IMR-90 (cell line): ENCODE measurements at regions not wholly inside any gene's neighbourhood (a gene's known extent, or its start where the extent isn't known, plus 50 kb on each side); places are given as distances from the start of the nearest gene placed in this dataset.

Source experiments
- ATAC-seq: fragments of 200-7000 bp; cut with Tn5 transposase; 2 replicates; pipeline ENCODE4 v1.9.1; 2020; ENCODE audit warnings: low read depth, mild to moderate bottlenecking, moderate library complexity
- BruUV-seq: library from RNA; stranded (reverse); fragments of 400-500 nt; replicated peaks from 2 replicates; lab custom pipeline; 2021; lab: Mats Ljungman, UMichigan
- CTCF ChIA-PET: fragments of 300-600 bp; formaldehyde crosslinking; extraction: SDS; loops from one replicate; lab custom pipeline; 2021; ENCODE audit warnings: antibody characterized with exemption; lab: Yijun Ruan, JAX
- POLR2A ChIA-PET: fragments of 300-600 bp; sonication (Branson Sonifier 250); formaldehyde crosslinking; loops from one replicate; lab custom pipeline; 2022; ENCODE audit warnings: antibody characterized with exemption; ENCODE audit not compliant: unreplicated experiment; lab: Charles Lee
- DNase-seq: peaks from one replicate; pipeline ENCODE4 v3.0.0; 2013
- H2AFZ ChIP-seq: replicated peaks from 2 replicates; pipeline ENCODE3; 2013; ENCODE audit warnings: low read length, mild to moderate bottlenecking; ENCODE audit not compliant: poor library complexity
- H2AK5ac ChIP-seq: 2 replicates; pipeline ENCODE4 v1.6.1; 2013; ENCODE audit warnings: low read depth, low read length, inconsistent platforms
- H2AK9ac ChIP-seq: replicated peaks from 2 replicates; pipeline ENCODE3; 2013; ENCODE audit warnings: mild to moderate bottlenecking, low read depth, low read length, moderate library complexity; ENCODE audit not compliant: poor library complexity
- H2BK120ac ChIP-seq: 2 replicates; pipeline ENCODE4 v1.6.1; 2013; ENCODE audit warnings: low read depth, low read length, inconsistent platforms
- H2BK15ac ChIP-seq: 3 replicates; pipeline ENCODE4 v1.6.1; 2013; ENCODE audit warnings: low read depth, low read length, inconsistent platforms
- H2BK20ac ChIP-seq: 2 replicates; pipeline ENCODE4 v1.6.1; 2013; ENCODE audit warnings: low read depth, mild to moderate bottlenecking, inconsistent platforms, low read length, moderate library complexity
- H2BK5ac ChIP-seq: 2 replicates; pipeline ENCODE4 v1.6.1; 2013; ENCODE audit warnings: mild to moderate bottlenecking, low read depth, low read length, inconsistent platforms; ENCODE audit not compliant: poor library complexity, severe bottlenecking
- H3K14ac ChIP-seq: replicated peaks from 2 replicates; pipeline ENCODE4 v1.6.1; 2013; ENCODE audit warnings: low read depth, low read length, inconsistent platforms
- H3K18ac ChIP-seq: 2 replicates; pipeline ENCODE4 v1.6.1; 2013; ENCODE audit warnings: low read depth, low read length, control low read depth
- H3K23ac ChIP-seq: 2 replicates; pipeline ENCODE4 v1.6.1; 2013; ENCODE audit warnings: low read depth, low read length, inconsistent platforms
- H3K27ac ChIP-seq: 2 replicates; pipeline ENCODE4 v1.5.1; 2013; ENCODE audit warnings: mild to moderate bottlenecking, control low read depth, low read length; ENCODE audit not compliant: insufficient read depth
- H3K27me3 ChIP-seq: 2 replicates; pipeline ENCODE4 v1.6.1; 2013; ENCODE audit warnings: low read length; ENCODE audit not compliant: control insufficient read depth, insufficient read depth
- H3K36me3 ChIP-seq: 2 replicates; pipeline ENCODE4 v1.6.1; 2013; ENCODE audit warnings: low read length, mixed read lengths; ENCODE audit not compliant: control insufficient read depth, insufficient read depth
- H3K4ac ChIP-seq: 2 replicates; pipeline ENCODE4 v1.6.1; 2013; ENCODE audit warnings: low read depth, low read length, inconsistent platforms
- H3K4me1 ChIP-seq: 2 replicates; pipeline ENCODE4 v1.6.1; 2013; ENCODE audit warnings: low read length, mixed read lengths; ENCODE audit not compliant: control insufficient read depth, insufficient read depth
- H3K4me2 ChIP-seq: 2 replicates; pipeline ENCODE4 v1.6.1; 2013; ENCODE audit warnings: low read depth, mild to moderate bottlenecking, control low read depth, low read length, moderate library complexity
- H3K4me3 ChIP-seq: 2 replicates; pipeline ENCODE4 v1.5.1; 2013; ENCODE audit warnings: low read depth, mild to moderate bottlenecking, control low read depth, low read length, moderate library complexity; ENCODE audit not compliant: insufficient read depth
- H3K56ac ChIP-seq: 2 replicates; pipeline ENCODE4 v1.6.1; 2013; ENCODE audit warnings: low read length, inconsistent platforms; ENCODE audit not compliant: insufficient read depth; ENCODE audit errors: extremely low read depth
- H3K79me1 ChIP-seq, 2 experiments: 2 replicates each; pipeline ENCODE4 v1.6.1; 2013; ENCODE audit warnings: low read length in 2 of 2, inconsistent platforms in 1 of 2, low read depth in 1 of 2
- H3K9ac ChIP-seq: 2 replicates; pipeline ENCODE4 v1.6.1; 2013; ENCODE audit warnings: low read depth, low read length, control low read depth
- H3K9me1 ChIP-seq: 2 replicates; pipeline ENCODE4 v1.6.1; 2013; ENCODE audit warnings: low read length, inconsistent platforms; ENCODE audit not compliant: insufficient read depth
- H3K9me3 ChIP-seq: 2 replicates; pipeline ENCODE4 v1.6.1; 2013; ENCODE audit warnings: low read length; ENCODE audit not compliant: control insufficient read depth, insufficient read depth
- H4K20me1 ChIP-seq: 2 replicates; pipeline ENCODE4 v1.6.1; 2013; ENCODE audit warnings: low read length, inconsistent platforms; ENCODE audit not compliant: insufficient read depth
- H4K5ac ChIP-seq: 2 replicates; pipeline ENCODE4 v1.6.1; 2013; ENCODE audit warnings: mild to moderate bottlenecking, low read depth, low read length, control low read depth
- H4K8ac ChIP-seq, 2 experiments: 2 replicates each; pipeline ENCODE4 v1.6.1; 2013; ENCODE audit warnings: low read depth in 2 of 2, low read length in 2 of 2, control low read depth in 1 of 2, inconsistent platforms in 1 of 2
- H4K91ac ChIP-seq: 2 replicates; pipeline ENCODE4 v1.6.1; 2013; ENCODE audit warnings: low read depth, low read length, inconsistent platforms; ENCODE audit not compliant: insufficient read depth
- BHLHE40 ChIP-seq: fragments of 150-350 bp; IDR thresholded peaks from 2 replicates; pipeline ENCODE4 v1.6.1; 2016; ENCODE audit warnings: mild to moderate bottlenecking, low read depth, low read length
- CEBPB ChIP-seq: IDR thresholded peaks from 2 replicates; pipeline ENCODE4 v1.6.1; 2012; ENCODE audit warnings: low read depth, low read length, improper control_type of control experiment
- CHD1 ChIP-seq: IDR thresholded peaks from 2 replicates; pipeline ENCODE4 v1.6.1; 2012; ENCODE audit warnings: low read depth, low read length, improper control_type of control experiment
- CTCF ChIP-seq: conservative IDR thresholded peaks from 2 replicates; pipeline ENCODE4 v1.5.1; 2012; ENCODE audit warnings: mild to moderate bottlenecking, low read depth, low read length, improper control_type of control experiment
- ELK1 ChIP-seq: fragments of 150-350 bp; IDR thresholded peaks from 2 replicates; pipeline ENCODE4 v1.6.1; 2016; ENCODE audit warnings: low read depth, mild to moderate bottlenecking, low read length, moderate library complexity, borderline replicate concordance
- FOS ChIP-seq: fragments of 150-350 bp; IDR thresholded peaks from 2 replicates; pipeline ENCODE4 v1.6.1; 2016; ENCODE audit warnings: low read depth, low read length
- MAFK ChIP-seq: IDR thresholded peaks from 2 replicates; pipeline ENCODE4 v1.6.1; 2012; ENCODE audit warnings: low read depth, low read length, improper control_type of control experiment
- MAZ ChIP-seq: IDR thresholded peaks from 2 replicates; pipeline ENCODE4 v1.6.1; 2012; ENCODE audit warnings: low read depth, mild to moderate bottlenecking, low read length, improper control_type of control experiment, moderate library complexity, borderline replicate concordance
- MXI1 ChIP-seq: IDR thresholded peaks from 2 replicates; pipeline ENCODE4 v1.6.1; 2012; ENCODE audit warnings: low read depth, mild to moderate bottlenecking, low read length, moderate library complexity, borderline replicate concordance
- NFE2L2 ChIP-seq: fragments of 150-350 bp; IDR thresholded peaks from 2 replicates; pipeline ENCODE4 v1.6.1; 2016; ENCODE audit warnings: low read depth, mild to moderate bottlenecking, low read length
- POLR2A ChIP-seq: IDR thresholded peaks from 2 replicates; pipeline ENCODE4 v1.6.1; 2012; ENCODE audit warnings: mild to moderate bottlenecking, low read depth, low read length
- RAD21 ChIP-seq: IDR thresholded peaks from 2 replicates; pipeline ENCODE4 v1.6.1; 2012; ENCODE audit warnings: low read length, improper control_type of control experiment
- RCOR1 ChIP-seq: IDR thresholded peaks from 2 replicates; pipeline ENCODE4 v1.6.1; 2012; ENCODE audit warnings: mild to moderate bottlenecking, low read length, improper control_type of control experiment; ENCODE audit not compliant: insufficient replicate concordance
- RFX5 ChIP-seq: IDR thresholded peaks from 2 replicates; pipeline ENCODE4 v1.8.0; 2012; ENCODE audit warnings: low read depth, mild to moderate bottlenecking, low read length, moderate library complexity
- SMC3 ChIP-seq: fragments of 150-350 bp; IDR thresholded peaks from 2 replicates; pipeline ENCODE4 v1.6.1; 2016; ENCODE audit warnings: low read depth, mild to moderate bottlenecking, antibody characterized with exemption, low read length, moderate library complexity
- USF2 ChIP-seq: fragments of 150-350 bp; IDR thresholded peaks from 2 replicates; pipeline ENCODE4 v1.6.1; 2017; ENCODE audit warnings: mild to moderate bottlenecking, antibody characterized with exemption, low read length, low read depth
- whole genome bisulfite sequencing, 2 experiments: methylation state at CpG; one replicate each; pipeline versions ENCODE4 v1.1.5 to v1.1.7; 2013; ENCODE audit warnings: missing lambda C conversion rate in 2 of 2; ENCODE audit not compliant: insufficient read length in 1 of 2; ENCODE audit errors: extremely low coverage in 2 of 2; 5-methylcytosine and 5-hydroxymethylcytosine counted together
- dilution Hi-C: fragments of 300-500 bp; cut with HindIII; formaldehyde crosslinking; loops from one replicate; pipeline ENCODE4 v1.14.3; 2018; ENCODE audit warnings: low sequenced_read_pairs; ENCODE audit not compliant: unreplicated experiment
- in situ Hi-C: fragments of 300-500 bp; cut with MboI; formaldehyde crosslinking; loops from 3 replicates; pipeline ENCODE4 v1.14.3; 2019; ENCODE audit warnings: low sequenced_read_pairs, inconsistent platforms, mixed read lengths
- intact Hi-C: fragments of 100-400 bp; cut with micrococcal nuclease; formaldehyde crosslinking; loops from 2 replicates; pipeline ENCODE4 v1.10.0; 2022

GRCh38 chr11:29627541-29627940 lies 389.3 kb downstream of the KCNA4 start:
- no peaks in the 10 kb centered on the region for H3K36me3 ChIP-seq
- no peaks in the 10 kb centered on the region for H3K27me3 ChIP-seq
- no peaks in the 10 kb centered on the region for H3K79me1 ChIP-seq
- no peak overlapping the region for H3K18ac ChIP-seq
- in situ Hi-C loops (no loop called here), dilution Hi-C loops (no loop called here), intact Hi-C loops (no loop called here)
- H2AK5ac ChIP-seq, result no peak overlapping the region
- BruUV-seq, result no TSS peak
- CTCF ChIA-PET, result no interaction called here
- H3K4me1 ChIP-seq, result no peaks in the 10 kb centered on the region
- no peak overlapping the region for H3K4me2 ChIP-seq
- H2BK5ac ChIP-seq, result no peak overlapping the region
- no peak overlapping the region for H2BK120ac ChIP-seq
- H2BK15ac ChIP-seq, result no peak overlapping the region
- no peaks in the 10 kb centered on the region for H3K9me3 ChIP-seq
- H3K56ac ChIP-seq, result no peak overlapping the region
- POLR2A ChIA-PET, result no interaction called here
- no peak overlapping the region for H2AFZ ChIP-seq
- no peak overlapping the region for H4K5ac ChIP-seq
- H4K91ac ChIP-seq, result no peak overlapping the region
- no peak overlapping the region for H3K27ac ChIP-seq
- no peak overlapping the region for H3K23ac ChIP-seq
- no peak overlapping the region for H3K9ac ChIP-seq
- no peak overlapping the region for H3K4me3 ChIP-seq
- no peak overlapping the region for H3K14ac ChIP-seq
- no peak overlapping the region for H3K4ac ChIP-seq
- no peaks in the 10 kb centered on the region for H4K20me1 ChIP-seq
- WGBS, 2 experiments, result no CpG with 5 or more reads among the region's 1 CpG
- ATAC-seq (no peak), DNase-seq (no peak)
- no peak overlapping the region for H4K8ac ChIP-seq
- no peaks in the 10 kb centered on the region for H3K9me1 ChIP-seq
- no peak for TF ChIP-seq ELK1
- TF ChIP-seq MAZ, result no peak
- TF ChIP-seq CEBPB, result no peak
- no peak for TF ChIP-seq FOS
- no peak for TF ChIP-seq CTCF
- no peak for TF ChIP-seq MXI1
- TF ChIP-seq BHLHE40, result no peak
- TF ChIP-seq RFX5, result no peak
- no peak for TF ChIP-seq SMC3
- no peak for TF ChIP-seq CHD1
- no peak for TF ChIP-seq POLR2A
- TF ChIP-seq RCOR1, result no peak
- no peak for TF ChIP-seq USF2
- TF ChIP-seq RAD21, result no peak
- no peak for TF ChIP-seq MAFK
- no peak for TF ChIP-seq NFE2L2
- H2AK9ac ChIP-seq, result no peak overlapping the region
- no peak overlapping the region for H2BK20ac ChIP-seq
